Bone marrow (tissue), 2 donors: ENCODE measurements at regions not wholly inside any gene's neighbourhood (a gene's known extent, or its start where the extent isn't known, plus 50 kb on each side); places are given as distances from the start of the nearest gene placed in this dataset.
A peak's percentile ranks its signal among the peaks of the same experiment; 100 is the strongest.

Source experiments
- DNase-seq, 2 donors: peaks; one replicate each; lab custom pipeline; 2025; lab: John Stamatoyannopoulos, UW

- DNase-seq: peak; percentile 45 to 62
These were observed 220.1 kb upstream of the MKLN1 start for GRCh38 chr7:131107337-131108211.

- DNase-seq: no peak
These were observed 219.3 kb upstream of the MKLN1 start for GRCh38 chr7:131108212-131108940.

GRCh38 chr7:131109011-131109758, 218.5 kb upstream of the MKLN1 start:
- no peak for DNase-seq

GRCh38 chr7:131109759-131110296, 217.8 kb upstream of the MKLN1 start:
- DNase-seq: peak; percentile 52 to 57

- DNase-seq: no peak
These were observed 217.2 kb upstream of the MKLN1 start for GRCh38 chr7:131110297-131111080.

GRCh38 chr7:131111081-131111576, 216.5 kb upstream of the MKLN1 start:
- peak in 1 of 2 donors; percentile 34 for DNase-seq

- no peak for DNase-seq
These were observed 215.9 kb upstream of the MKLN1 start for GRCh38 chr7:131111792-131112191.

GRCh38 chr7:131112431-131112830, 215.2 kb upstream of the MKLN1 start:
- no peak for DNase-seq

GRCh38 chr7:131115340-131115739, 212.3 kb upstream of the MKLN1 start:
- no peak for DNase-seq

- no peak for DNase-seq
These were observed 210.2 kb upstream of the MKLN1 start for GRCh38 chr7:131117439-131117838.

- no peak for DNase-seq
These were observed 208.3 kb upstream of the MKLN1 start for GRCh38 chr7:131119381-131119780.

GRCh38 chr7:131122394-131122793, 205.3 kb upstream of the MKLN1 start:
- DNase-seq: no peak

- DNase-seq: no peak
These were observed 203.6 kb upstream of the MKLN1 start for GRCh38 chr7:131124001-131124629.

GRCh38 chr7:131124867-131125266, 202.8 kb upstream of the MKLN1 start:
- no peak for DNase-seq

GRCh38 chr7:131130324-131130723, 197.4 kb upstream of the MKLN1 start:
- DNase-seq: no peak

GRCh38 chr7:131131012-131131745, 196.5 kb upstream of the MKLN1 start:
- DNase-seq: no peak

GRCh38 chr7:131131746-131132431, 195.8 kb upstream of the MKLN1 start:
- DNase-seq: no peak

- no peak for DNase-seq
These were observed 188.2 kb upstream of the MKLN1 start for GRCh38 chr7:131139462-131139861.

- DNase-seq: no peak
These were observed 186.2 kb upstream of the MKLN1 start for GRCh38 chr7:131141443-131141967.
